CD14-positive monocyte (primary cell): ENCODE measurements at regions not wholly inside any gene's neighbourhood (a gene's known extent, or its start where the extent isn't known, plus 50 kb on each side); places are given as distances from the start of the nearest gene placed in this dataset.

Source experiments
- DNase-seq, 3 donors: peaks; one replicate each; pipeline ENCODE4 v3.0.0-alpha.2; 2011 to 2022
- H2AFZ ChIP-seq: 2 replicates; pipeline ENCODE4 v1.6.0; 2012; ENCODE audit warnings: mild to moderate bottlenecking, low read depth, low read length, inconsistent platforms; ENCODE audit not compliant: insufficient read depth, poor library complexity, severe bottlenecking
- H3K27ac ChIP-seq, 2 donors: 1 replicate in 1 of 2; 2 replicates in 1 of 2; pipeline ENCODE4 v1.5.1; 2012 to 2013; ENCODE audit warnings: low read length in 2 of 2, control low read depth in 1 of 2, inconsistent platforms in 1 of 2, low read depth in 1 of 2, mild to moderate bottlenecking in 1 of 2
- H3K27me3 ChIP-seq, 2 donors: one replicate each; pipeline versions ENCODE4 v1.6.0 to v1.6.1; 2011 to 2013; ENCODE audit warnings: low read length in 2 of 2; ENCODE audit not compliant: control insufficient read depth in 2 of 2, insufficient read depth in 2 of 2
- H3K36me3 ChIP-seq, 2 donors: replicated peaks in 1 of 2; 1 replicate in 1 of 2; 2 replicates in 1 of 2; pipeline versions ENCODE4 v1.5.1 to v1.6.1; 2012 to 2013; ENCODE audit warnings: low read length in 2 of 2, control low read depth in 1 of 2, inconsistent platforms in 1 of 2, mild to moderate bottlenecking in 1 of 2; ENCODE audit not compliant: insufficient read depth in 2 of 2, control insufficient read depth in 1 of 2
- H3K4me1 ChIP-seq, 2 donors: 1 replicate in 1 of 2; 2 replicates in 1 of 2; pipeline versions ENCODE4 v1.5.1 to v1.6.1; 2012 to 2013; ENCODE audit warnings: low read length in 2 of 2, control low read depth in 1 of 2, inconsistent platforms in 1 of 2, mild to moderate bottlenecking in 1 of 2, moderate library complexity in 1 of 2; ENCODE audit not compliant: insufficient read depth in 2 of 2, control insufficient read depth in 1 of 2
- H3K4me2 ChIP-seq: replicated peaks from 2 replicates; pipeline ENCODE3; 2012; ENCODE audit warnings: low read length, moderate library complexity, mild to moderate bottlenecking; ENCODE audit not compliant: poor library complexity, severe bottlenecking; ENCODE audit errors: extremely low read depth
- H3K4me3 ChIP-seq, 3 experiments: fragments of 200-600 bp in 1 of 3; sonication (generic) in 1 of 3; replicated peaks in 1 of 3; 1 replicate in 2 of 3; 2 replicates in 1 of 3; pipeline ENCODE4 v1.5.1; 2011 to 2013; ENCODE audit warnings: low read length in 3 of 3, mild to moderate bottlenecking in 3 of 3, control low read depth in 2 of 3, low read depth in 2 of 3, inconsistent platforms in 1 of 3, moderate library complexity in 1 of 3
- H3K79me2 ChIP-seq: 2 replicates; pipeline ENCODE4 v1.6.0; 2012; ENCODE audit warnings: mild to moderate bottlenecking, control low read depth, inconsistent platforms, low read length, moderate library complexity; ENCODE audit not compliant: insufficient read depth
- H3K9ac ChIP-seq: 2 replicates; pipeline ENCODE4 v1.6.0; 2017; ENCODE audit warnings: low read length, mild to moderate bottlenecking; ENCODE audit not compliant: insufficient read depth, poor library complexity, severe bottlenecking
- H3K9me3 ChIP-seq, 2 donors: replicated peaks in 1 of 2; 1 replicate in 1 of 2; 2 replicates in 1 of 2; pipeline versions ENCODE4 v1.5.1 to v1.6.1; 2012 to 2013; ENCODE audit warnings: low read length in 2 of 2, control low read depth in 1 of 2; ENCODE audit not compliant: control insufficient read depth in 1 of 2, insufficient read depth in 1 of 2
- H4K20me1 ChIP-seq: 2 replicates; pipeline ENCODE4 v1.6.0; 2012; ENCODE audit warnings: mild to moderate bottlenecking, low read length, control low read depth, moderate library complexity; ENCODE audit not compliant: insufficient read depth
- H3K27ac Mint-ChIP-seq, 7 donors: one replicate each; pipeline ENCODE4 v1.8.0; 2020; ENCODE audit warnings: mild to moderate bottlenecking in 7 of 7, mixed read lengths in 7 of 7, moderate library complexity in 6 of 7, inconsistent platforms in 2 of 7
- H3K27me3 Mint-ChIP-seq, 3 donors: one replicate each; pipeline ENCODE4 v1.8.0; 2021 to 2022; ENCODE audit warnings: low read depth in 3 of 3, mild to moderate bottlenecking in 3 of 3, mixed read lengths in 3 of 3, moderate library complexity in 3 of 3, inconsistent platforms in 1 of 3
- H3K36me3 Mint-ChIP-seq, 2 donors: one replicate each; pipeline ENCODE4 v1.8.0; 2020; ENCODE audit warnings: mixed read lengths in 2 of 2, inconsistent platforms in 1 of 2, mild to moderate bottlenecking in 1 of 2
- H3K4me1 Mint-ChIP-seq: one replicate; pipeline ENCODE4 v1.8.0; 2020; ENCODE audit warnings: mild to moderate bottlenecking, mixed read lengths
- H3K4me3 Mint-ChIP-seq, 2 donors: one replicate each; pipeline ENCODE4 v1.8.0; 2020; ENCODE audit warnings: mild to moderate bottlenecking in 2 of 2, mixed read lengths in 2 of 2, moderate library complexity in 1 of 2
- H3K9me3 Mint-ChIP-seq, 7 donors: one replicate each; pipeline ENCODE4 v1.8.0; 2020 to 2022; ENCODE audit warnings: mixed read lengths in 7 of 7, mild to moderate bottlenecking in 6 of 7, moderate library complexity in 6 of 7, inconsistent platforms in 2 of 7
- WGBS: methylation state at CpG from one replicate; pipeline ENCODE4 v1.1.5; 2013; ENCODE audit warnings: missing lambda C conversion rate; ENCODE audit not compliant: insufficient coverage; 5-methylcytosine and 5-hydroxymethylcytosine counted together
- intact Hi-C, 2 donors: fragments of 100-400 bp; cut with micrococcal nuclease; formaldehyde crosslinking; loops; one replicate each; pipeline versions ENCODE4 v1.15.0 to v1.15.1; 2023
- TF ChIP-seq, protein P1 (sequence below): fragments of 200-600 bp; IDR thresholded peaks from one replicate; pipeline ENCODE4 v1.8.0; 2022; ENCODE audit warnings: antibody characterized with exemption, mild to moderate bottlenecking

- H3K27ac Mint-ChIP-seq: no peak overlapping the region
- no peak for DNase-seq
- peaks cover 0 to 1% (median 0%) of the 10 kb centered on the region in 3 donors for H3K27me3 Mint-ChIP-seq
- no peaks in the 10 kb centered on the region for H3K4me1 Mint-ChIP-seq
- Histone ChIP-seq H3K27me3 (no peaks in the 10 kb centered on the region), H3K27ac (no peak overlapping the region), H3K9me3 (no peaks in the 10 kb centered on the region), H3K4me2 (no peak overlapping the region), H4K20me1 (no peaks in the 10 kb centered on the region), H3K9ac (no peak overlapping the region), H3K4me3 (no peak overlapping the region), H2AFZ (no peak overlapping the region), H3K79me2 (no peaks in the 10 kb centered on the region), H3K4me1 (no peaks in the 10 kb centered on the region), H3K36me3 (no peaks in the 10 kb centered on the region)
- H3K4me3 Mint-ChIP-seq: no peak overlapping the region
- H3K9me3 Mint-ChIP-seq: peaks cover 0 to under 1% (median 0%) of the 10 kb centered on the region in 7 donors
- no peaks in the 10 kb centered on the region for H3K36me3 Mint-ChIP-seq
- intact Hi-C loops: no loop called here
- TF ChIP-seq, protein P1, sequence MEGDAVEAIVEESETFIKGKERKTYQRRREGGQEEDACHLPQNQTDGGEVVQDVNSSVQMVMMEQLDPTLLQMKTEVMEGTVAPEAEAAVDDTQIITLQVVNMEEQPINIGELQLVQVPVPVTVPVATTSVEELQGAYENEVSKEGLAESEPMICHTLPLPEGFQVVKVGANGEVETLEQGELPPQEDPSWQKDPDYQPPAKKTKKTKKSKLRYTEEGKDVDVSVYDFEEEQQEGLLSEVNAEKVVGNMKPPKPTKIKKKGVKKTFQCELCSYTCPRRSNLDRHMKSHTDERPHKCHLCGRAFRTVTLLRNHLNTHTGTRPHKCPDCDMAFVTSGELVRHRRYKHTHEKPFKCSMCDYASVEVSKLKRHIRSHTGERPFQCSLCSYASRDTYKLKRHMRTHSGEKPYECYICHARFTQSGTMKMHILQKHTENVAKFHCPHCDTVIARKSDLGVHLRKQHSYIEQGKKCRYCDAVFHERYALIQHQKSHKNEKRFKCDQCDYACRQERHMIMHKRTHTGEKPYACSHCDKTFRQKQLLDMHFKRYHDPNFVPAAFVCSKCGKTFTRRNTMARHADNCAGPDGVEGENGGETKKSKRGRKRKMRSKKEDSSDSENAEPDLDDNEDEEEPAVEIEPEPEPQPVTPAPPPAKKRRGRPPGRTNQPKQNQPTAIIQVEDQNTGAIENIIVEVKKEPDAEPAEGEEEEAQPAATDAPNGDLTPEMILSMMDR: no peak
- WGBS: no CpG with 5 or more reads among the region's 2 CpGs
These were observed 95.6 kb upstream of the KCTD3 start for GRCh38 chr1:215471463-215471862.

DNA sequence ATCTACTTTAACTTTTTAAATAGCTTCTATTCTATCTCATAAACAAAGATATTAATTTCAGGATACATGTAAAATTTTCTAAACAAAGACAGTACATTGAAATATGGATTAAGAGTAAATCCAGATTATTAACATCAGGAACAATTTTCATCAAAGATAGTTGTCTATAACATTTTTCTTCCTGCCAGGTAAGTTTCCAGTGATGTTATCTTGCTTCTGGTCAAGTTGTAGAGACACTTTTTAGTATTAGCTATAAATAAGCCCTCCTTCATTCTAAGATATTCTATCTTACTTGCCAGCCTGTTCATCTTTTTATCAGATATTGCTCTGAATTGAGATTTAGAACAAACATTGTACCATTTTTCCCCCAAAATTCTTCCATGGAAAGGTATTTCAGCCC, 94.4 kb upstream of the KCTD3 start:
- TF ChIP-seq, protein P1: no peak
- no peaks in the 10 kb centered on the region for H3K27me3 ChIP-seq
- no peaks in the 10 kb centered on the region for H3K4me1 Mint-ChIP-seq
- no peaks in the 10 kb centered on the region for H3K4me1 ChIP-seq
- H3K9me3 Mint-ChIP-seq: peaks cover 0 to 5% (median 0%) of the 10 kb centered on the region in 7 donors
- H3K9ac ChIP-seq: no peak overlapping the region
- no peaks in the 10 kb centered on the region for H4K20me1 ChIP-seq
- H3K79me2 ChIP-seq: no peaks in the 10 kb centered on the region
- no peak overlapping the region for H2AFZ ChIP-seq
- peaks cover 0 to 5% of the 10 kb centered on the region in 2 donors for H3K9me3 ChIP-seq
- H3K4me2 ChIP-seq: no peak overlapping the region
- H3K4me3 Mint-ChIP-seq: no peak overlapping the region
- H3K27ac ChIP-seq: no peak overlapping the region
- DNase-seq: no peak
- intact Hi-C loops: no loop called here
- H3K4me3 ChIP-seq: no peak overlapping the region
- H3K27me3 Mint-ChIP-seq: peaks cover 0 to 1% (median 0%) of the 10 kb centered on the region in 3 donors
- H3K36me3 ChIP-seq: no peaks in the 10 kb centered on the region
- no peaks in the 10 kb centered on the region for H3K36me3 Mint-ChIP-seq
- no peak overlapping the region for H3K27ac Mint-ChIP-seq
